SK-N-SH (cell line): ENCODE measurements at regions not wholly inside any gene's neighbourhood (a gene's known extent, or its start where the extent isn't known, plus 50 kb on each side); places are given as distances from the start of the nearest gene placed in this dataset.

ENCODE experiments used
- CTCF ChIA-PET: fragments of 300-600, 350-600 bp; formaldehyde crosslinking; extraction: SDS; loops from one replicate; lab custom pipeline; 2021; lab: Yijun Ruan, JAX
- POLR2A ChIA-PET: fragments of 350-600 bp; sonication (Branson Sonifier 250); formaldehyde crosslinking; extraction: SDS; loops from one replicate; lab custom pipeline; 2020; ENCODE audit warnings: antibody characterized with exemption, inconsistent platforms; lab: Yijun Ruan, JAX
- DNase-seq: peaks from one replicate; pipeline ENCODE4 v3.0.0; 2012
- H2AFZ ChIP-seq: fragments of 200-600 bp; sonication (generic); 2 replicates; pipeline ENCODE4 v1.8.1; 2016; ENCODE audit warnings: antibody characterized with exemption, mild to moderate bottlenecking, low read depth
- H3F3A ChIP-seq: fragments of 200-600 bp; sonication (generic); replicated peaks from 2 replicates; pipeline ENCODE3; 2016; ENCODE audit warnings: antibody characterized with exemption, mild to moderate bottlenecking; ENCODE audit not compliant: insufficient read depth
- H3K27ac ChIP-seq, 2 experiments: fragments of 200-500 bp in 1 of 2; fragments of 200-600 bp in 1 of 2; sonication (Bioruptor generic) in 1 of 2; sonication (generic), shearing (Covaris generic) in 1 of 2; 2 replicates each; pipeline versions ENCODE4 v1.5.1 to v1.6.1; 2014 to 2016; ENCODE audit warnings: low read depth in 2 of 2, inconsistent platforms in 1 of 2, low read length in 1 of 2, mild to moderate bottlenecking in 1 of 2, mixed read lengths in 1 of 2
- H3K27me3 ChIP-seq: fragments of 200-600 bp; sonication (generic), shearing (Covaris generic); 2 replicates; pipeline ENCODE4 v1.6.1; 2016; ENCODE audit warnings: mixed run types; ENCODE audit not compliant: insufficient read depth
- H3K36me3 ChIP-seq, 2 experiments: fragments of 200-500 bp in 1 of 2; fragments of 200-600 bp in 1 of 2; sonication (Bioruptor generic) in 1 of 2; sonication (generic) in 1 of 2; replicated peaks in 1 of 2; 2 replicates each; pipeline versions ENCODE3 to v1.5.1; 2014 to 2016; ENCODE audit warnings: low read length in 1 of 2, mild to moderate bottlenecking in 1 of 2; ENCODE audit not compliant: insufficient read depth in 2 of 2, control insufficient read depth in 1 of 2
- H3K4me1 ChIP-seq, 2 experiments: fragments of 200-500 bp in 1 of 2; fragments of 200-600 bp in 1 of 2; sonication (Bioruptor generic) in 1 of 2; sonication (generic), shearing (Covaris generic) in 1 of 2; 2 replicates each; pipeline versions ENCODE4 v1.5.1 to v1.6.1; 2014 to 2016; ENCODE audit warnings: low read depth in 1 of 2, low read length in 1 of 2, mixed run types in 1 of 2; ENCODE audit not compliant: insufficient read depth in 2 of 2, control insufficient read depth in 1 of 2
- H3K4me2 ChIP-seq: fragments of 200-600 bp; sonication (generic), shearing (Covaris generic); 2 replicates; pipeline ENCODE4 v1.6.1; 2017; ENCODE audit warnings: mixed run types
- H3K4me3 ChIP-seq, 2 experiments: fragments of 200-500 bp in 1 of 2; fragments of 200-600 bp in 1 of 2; sonication (Bioruptor generic) in 1 of 2; sonication (generic), shearing (Covaris generic) in 1 of 2; 2 replicates each; pipeline versions ENCODE4 v1.5.1 to v1.8.1; 2014 to 2016; ENCODE audit warnings: low read depth in 2 of 2, inconsistent platforms in 1 of 2, low read length in 1 of 2, mild to moderate bottlenecking in 1 of 2, mixed read lengths in 1 of 2, moderate library complexity in 1 of 2
- H3K79me2 ChIP-seq: fragments of 200-600 bp; sonication (generic); 2 replicates; pipeline ENCODE4 v1.8.1; 2017; ENCODE audit warnings: mild to moderate bottlenecking; ENCODE audit not compliant: insufficient read depth
- H3K9ac ChIP-seq: fragments of 200-600 bp; sonication (generic); 2 replicates; pipeline ENCODE4 v1.6.1; 2017; ENCODE audit warnings: mixed run types
- H3K9me2 ChIP-seq: fragments of 200-600 bp; sonication (generic); 2 replicates; pipeline ENCODE4 v1.6.1; 2017; ENCODE audit warnings: mixed run types
- H3K9me3 ChIP-seq: fragments of 200-600 bp; sonication (generic); 2 replicates; pipeline ENCODE4 v1.6.1; 2017; ENCODE audit warnings: mixed run types, mild to moderate bottlenecking, moderate library complexity
- H4K20me1 ChIP-seq: fragments of 200-600 bp; sonication (generic); 2 replicates; pipeline ENCODE4 v1.6.1; 2017; ENCODE audit warnings: mild to moderate bottlenecking, mixed run types; ENCODE audit not compliant: insufficient read depth
- CTCF ChIP-seq: fragments of 200-600 bp; sonication (generic); IDR thresholded peaks from 2 replicates; pipeline ENCODE4 v1.6.1; 2017; ENCODE audit warnings: antibody characterized with exemption, mild to moderate bottlenecking, moderate library complexity
- ELF1 ChIP-seq: IDR thresholded peaks from 2 replicates; pipeline ENCODE4 v1.4.0; 2012
- FOXJ3 ChIP-seq: sonication (generic); formaldehyde crosslinking; IDR thresholded peaks from 2 replicates; pipeline ENCODE4 v1.5.1; 2020; ENCODE audit warnings: mild to moderate bottlenecking, missing genetic modification reagents
- FOXM1 ChIP-seq: IDR thresholded peaks from 2 replicates; pipeline ENCODE4 v1.4.0; 2012; ENCODE audit warnings: low read depth, mild to moderate bottlenecking
- GABPA ChIP-seq: IDR thresholded peaks from 2 replicates; pipeline ENCODE4 v1.4.0; 2012; ENCODE audit warnings: low read depth, mild to moderate bottlenecking
- MAX ChIP-seq: IDR thresholded peaks from 2 replicates; pipeline ENCODE4 v1.4.0; 2012; ENCODE audit warnings: low read depth
- NRF1 ChIP-seq: IDR thresholded peaks from 2 replicates; pipeline ENCODE4 v1.6.1; 2012; ENCODE audit warnings: low read depth, mild to moderate bottlenecking, low read length
- PBX3 ChIP-seq: IDR thresholded peaks from 2 replicates; pipeline ENCODE4; 2012
- POLR2AphosphoS5 ChIP-seq: IDR thresholded peaks from 2 replicates; pipeline ENCODE4 v1.6.1; 2012; ENCODE audit warnings: low read depth, low read length
- RAD21 ChIP-seq: IDR thresholded peaks from 2 replicates; pipeline ENCODE4 v1.6.1; 2012; ENCODE audit warnings: mild to moderate bottlenecking, low read length
- RFX5 ChIP-seq: IDR thresholded peaks from 2 replicates; pipeline ENCODE4 v1.6.1; 2012; ENCODE audit warnings: mild to moderate bottlenecking, improper control_type of control experiment, low read length
- RXRA ChIP-seq: IDR thresholded peaks from 2 replicates; pipeline ENCODE4 v1.4.0; 2012; ENCODE audit warnings: low read depth, mild to moderate bottlenecking, borderline replicate concordance
- SIN3A ChIP-seq: IDR thresholded peaks from 2 replicates; pipeline ENCODE4 v1.6.1; 2012; ENCODE audit warnings: low read depth, mild to moderate bottlenecking, low read length, moderate library complexity, borderline replicate concordance
- TAF1 ChIP-seq: IDR thresholded peaks from 2 replicates; pipeline ENCODE4 v1.6.1; 2012; ENCODE audit warnings: low read depth, mild to moderate bottlenecking, low read length, moderate library complexity, borderline replicate concordance
- TCF12 ChIP-seq: IDR thresholded peaks from 2 replicates; pipeline ENCODE4 v1.4.0; 2012
- YY1 ChIP-seq: IDR thresholded peaks from 2 replicates; pipeline ENCODE4 v1.4.0; 2012; ENCODE audit warnings: low read depth, mild to moderate bottlenecking
- ZBTB33 ChIP-seq: IDR thresholded peaks from 2 replicates; pipeline ENCODE4 v1.4.0; 2012; ENCODE audit warnings: low read depth, borderline replicate concordance
- WGBS: methylation state at CpG from one replicate; pipeline ENCODE4 v1.1.6; 2017; ENCODE audit warnings: low lambda C conversion rate; 5-methylcytosine and 5-hydroxymethylcytosine counted together

- Histone ChIP-seq H3K36me3 (no peaks in the 10 kb centered on the region), H3K9ac (no peak overlapping the region), H3K4me3 (no peak overlapping the region), H2AFZ (no peak overlapping the region), H4K20me1 (no peaks in the 10 kb centered on the region), H3K27ac (no peak overlapping the region), H3K79me2 (no peaks in the 10 kb centered on the region), H3K4me1 (no peaks in the 10 kb centered on the region), H3K9me2 (no peaks in the 10 kb centered on the region), H3K4me2 (no peak overlapping the region), H3K9me3 (no peaks in the 10 kb centered on the region), H3K27me3 (no peaks in the 10 kb centered on the region)
- WGBS, result 51% methylated on average over 2 of the region's 2 CpGs
- POLR2A ChIA-PET, result no interaction called here
- CTCF ChIA-PET, result interaction anchor here (1.3 kb wide), 1 partner anchor 15 kb away, joined by 4 read pairs; no protein-coding TSS in a partner anchor
- no peak for DNase-seq
- TF ChIP-seq TAF1 (no peak), CTCF (no peak), MAX (no peak), ELF1 (no peak), PBX3 (no peak), TCF12 (no peak), NRF1 (no peak), RFX5 (no peak), ZBTB33 (no peak), FOXJ3 (CRISPR knock-in tag) (no peak), RXRA (no peak), GABPA (no peak), POLR2AphosphoS5 (no peak), SIN3A (no peak), RAD21 (no peak), YY1 (no peak), FOXM1 (no peak)
- TF ChIP-seq, all 33 proteins: peak for 0
- H3F3A ChIP-seq, result no peaks in the 10 kb centered on the region
These were observed 70.2 kb upstream of the PLXNA2 start for GRCh38 chr1:208314431-208314830.
